Thoracic aorta (tissue), 2 donors: ENCODE measurements at regions not wholly inside any gene's neighbourhood (a gene's known extent, or its start where the extent isn't known, plus 50 kb on each side); places are given as distances from the start of the nearest gene placed in this dataset.

Source experiments
- ATAC-seq: fragments of 150-250 bp; one replicate; pipeline ENCODE4 v1.8.0; 2017; ENCODE audit warnings: low read depth; ENCODE audit not compliant: insufficient number of reproducible peaks, low FRiP score
- DNase-seq: peaks from one replicate; pipeline ENCODE4 v3.0.0-alpha.2; 2020; ENCODE audit warnings: low spot score
- H3K27ac ChIP-seq, 2 donors: fragments of 200-600 bp; sonication (generic); 1 replicate in 1 of 2; 2 replicates in 1 of 2; pipeline ENCODE4 v1.5.1; 2016; ENCODE audit warnings: mild to moderate bottlenecking in 2 of 2, moderate library complexity in 2 of 2
- H3K27me3 ChIP-seq: fragments of 200-600 bp; sonication (generic); replicated peaks from 2 replicates; pipeline ENCODE4 v1.6.0; 2016; ENCODE audit warnings: mild to moderate bottlenecking; ENCODE audit not compliant: insufficient read depth
- H3K36me3 ChIP-seq: fragments of 200-600 bp; sonication (generic); one replicate; pipeline ENCODE4 v1.5.1; 2016
- H3K4me1 ChIP-seq, 2 donors: fragments of 200-600 bp; sonication (generic); 1 replicate in 1 of 2; 2 replicates in 1 of 2; pipeline versions ENCODE4 v1.5.1 to v1.6.0; 2016; ENCODE audit warnings: low read depth in 2 of 2, mild to moderate bottlenecking in 1 of 2; ENCODE audit not compliant: control insufficient read depth in 1 of 2
- H3K4me3 ChIP-seq: fragments of 200-600 bp; sonication (generic); 2 replicates; pipeline ENCODE4 v1.5.1; 2016; ENCODE audit warnings: mild to moderate bottlenecking
- H3K9me3 ChIP-seq: fragments of 200-600 bp; sonication (generic); 2 replicates; pipeline ENCODE4 v1.5.1; 2016
- TF ChIP-seq, protein P1 (sequence below): fragments of 200-600 bp; sonication (generic); IDR thresholded peaks from one replicate; pipeline ENCODE4 v1.5.1; 2019; ENCODE audit warnings: antibody characterized with exemption

- no peaks in the 10 kb centered on the region for H3K36me3 ChIP-seq
- H3K9me3 ChIP-seq, result no peaks in the 10 kb centered on the region
- no peaks in the 10 kb centered on the region for H3K27me3 ChIP-seq
- no peaks in the 10 kb centered on the region for H3K4me1 ChIP-seq
- no peak overlapping the region for H3K27ac ChIP-seq
- TF ChIP-seq, protein P1, sequence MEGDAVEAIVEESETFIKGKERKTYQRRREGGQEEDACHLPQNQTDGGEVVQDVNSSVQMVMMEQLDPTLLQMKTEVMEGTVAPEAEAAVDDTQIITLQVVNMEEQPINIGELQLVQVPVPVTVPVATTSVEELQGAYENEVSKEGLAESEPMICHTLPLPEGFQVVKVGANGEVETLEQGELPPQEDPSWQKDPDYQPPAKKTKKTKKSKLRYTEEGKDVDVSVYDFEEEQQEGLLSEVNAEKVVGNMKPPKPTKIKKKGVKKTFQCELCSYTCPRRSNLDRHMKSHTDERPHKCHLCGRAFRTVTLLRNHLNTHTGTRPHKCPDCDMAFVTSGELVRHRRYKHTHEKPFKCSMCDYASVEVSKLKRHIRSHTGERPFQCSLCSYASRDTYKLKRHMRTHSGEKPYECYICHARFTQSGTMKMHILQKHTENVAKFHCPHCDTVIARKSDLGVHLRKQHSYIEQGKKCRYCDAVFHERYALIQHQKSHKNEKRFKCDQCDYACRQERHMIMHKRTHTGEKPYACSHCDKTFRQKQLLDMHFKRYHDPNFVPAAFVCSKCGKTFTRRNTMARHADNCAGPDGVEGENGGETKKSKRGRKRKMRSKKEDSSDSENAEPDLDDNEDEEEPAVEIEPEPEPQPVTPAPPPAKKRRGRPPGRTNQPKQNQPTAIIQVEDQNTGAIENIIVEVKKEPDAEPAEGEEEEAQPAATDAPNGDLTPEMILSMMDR, result no peak
- ATAC-seq (no peak), DNase-seq (no peak)
- no peak overlapping the region for H3K4me3 ChIP-seq
These were observed 115.1 kb upstream of the DMRTA1 start for GRCh38 chr9:22331533-22331932.

- TF ChIP-seq, protein P1, result no peak
- H3K27me3 ChIP-seq, result no peaks in the 10 kb centered on the region
- no peak overlapping the region for H3K27ac ChIP-seq
- ATAC-seq (no peak), DNase-seq (no peak)
- no peak overlapping the region for H3K4me3 ChIP-seq
- no peaks in the 10 kb centered on the region for H3K9me3 ChIP-seq
- H3K36me3 ChIP-seq, result no peaks in the 10 kb centered on the region
- no peaks in the 10 kb centered on the region for H3K4me1 ChIP-seq
These were observed 114.4 kb upstream of the DMRTA1 start for GRCh38 chr9:22332202-22332601.

- no peak for DNase-seq
- Histone ChIP-seq H3K9me3 (no peaks in the 10 kb centered on the region), H3K36me3 (no peaks in the 10 kb centered on the region), H3K4me3 (no peak overlapping the region), H3K27ac (no peak overlapping the region), H3K27me3 (no peaks in the 10 kb centered on the region), H3K4me1 (peaks cover 0 to 3% of the 10 kb centered on the region in 2 donors)
- TF ChIP-seq, protein P1, result no peak
- ATAC-seq, result no peak
These were observed 109.4 kb upstream of the DMRTA1 start for GRCh38 chr9:22337261-22337660.

GRCh38 chr9:22342491-22343217 is 104.0 kb upstream of the DMRTA1 start:
- H3K36me3 ChIP-seq, result no peaks in the 10 kb centered on the region
- no peak overlapping the region for H3K27ac ChIP-seq
- H3K9me3 ChIP-seq, result no peaks in the 10 kb centered on the region
- no peaks in the 10 kb centered on the region for H3K27me3 ChIP-seq
- DNase-seq (no peak), ATAC-seq (no peak)
- TF ChIP-seq, protein P1, result no peak
- H3K4me1 ChIP-seq, result peaks cover 0 to 7% of the 10 kb centered on the region in 2 donors
- H3K4me3 ChIP-seq, result no peak overlapping the region

DNA sequence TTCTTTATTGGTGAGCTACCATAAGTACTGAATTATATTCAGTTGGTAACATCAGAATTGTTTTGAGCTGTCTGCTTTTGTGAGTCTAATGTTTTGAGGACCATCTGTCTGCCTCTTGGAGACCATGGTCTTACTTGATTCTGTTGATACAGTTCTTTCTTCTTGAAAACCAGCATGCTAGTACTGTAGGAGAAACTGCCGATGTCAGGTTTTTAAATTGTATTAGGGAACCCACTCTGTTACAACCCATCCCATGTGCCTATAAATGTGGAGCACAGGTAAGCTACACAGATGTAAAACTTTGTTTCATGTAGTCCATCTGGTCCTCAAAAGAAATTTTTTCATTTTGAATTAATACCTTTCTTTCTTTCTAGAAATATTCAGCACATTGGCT is 103.4 kb upstream of the DMRTA1 start:
- DNase-seq (no peak), ATAC-seq (no peak)
- H3K9me3 ChIP-seq, result no peaks in the 10 kb centered on the region
- H3K36me3 ChIP-seq, result no peaks in the 10 kb centered on the region
- TF ChIP-seq, protein P1, result no peak
- no peak overlapping the region for H3K27ac ChIP-seq
- H3K4me1 ChIP-seq, result peaks cover 0 to 7% of the 10 kb centered on the region in 2 donors
- H3K4me3 ChIP-seq, result no peak overlapping the region
- no peaks in the 10 kb centered on the region for H3K27me3 ChIP-seq
